HG02885 (cell line): ENCODE measurements at regions not wholly inside any gene's neighbourhood (a gene's known extent, or its start where the extent isn't known, plus 50 kb on each side); places are given as distances from the start of the nearest gene placed in this dataset.

Experiments used
- ATAC-seq: cut with Tn5 transposase; IDR thresholded peaks from one replicate; pipeline ENCODE4 v1.9.1; 2021; ENCODE audit warnings: mild to moderate bottlenecking; ENCODE audit not compliant: unreplicated experiment, poor library complexity

- no peak for ATAC-seq
These were observed 269.0 kb upstream of the CXXC4 start for GRCh38 chr4:104763554-104764222.

- ATAC-seq, result no peak
These were observed 272.0 kb upstream of the CXXC4 start for GRCh38 chr4:104766676-104767075.

- ATAC-seq, result peak; percentile 69
These were observed 278.2 kb upstream of the CXXC4 start for GRCh38 chr4:104772849-104773248.

- ATAC-seq, result no peak
These were observed 300.7 kb upstream of the CXXC4 start for GRCh38 chr4:104795264-104795939.

GRCh38 chr4:104811727-104812126 is 317.0 kb upstream of the CXXC4 start:
- ATAC-seq, result no peak

GRCh38 chr4:104815665-104816064 is 321.0 kb upstream of the CXXC4 start:
- peak; percentile 84 for ATAC-seq

- ATAC-seq, result peak; percentile 63
These were observed 323.9 kb upstream of the CXXC4 start for GRCh38 chr4:104818579-104818978.

- ATAC-seq, result no peak
These were observed 320.5 kb upstream of the TET2 start for GRCh38 chr4:104826171-104826570.

GRCh38 chr4:104829761-104830160 is 316.9 kb upstream of the TET2 start:
- no peak for ATAC-seq

- no peak for ATAC-seq
These were observed 298.0 kb upstream of the TET2 start for GRCh38 chr4:104848597-104849225.

- no peak for ATAC-seq
These were observed 287.0 kb upstream of the TET2 start for GRCh38 chr4:104859601-104860237.

GRCh38 chr4:104860238-104861123 is 286.2 kb upstream of the TET2 start:
- peak; percentile 86 for ATAC-seq

- ATAC-seq, result no peak
These were observed 279.9 kb upstream of the TET2 start for GRCh38 chr4:104866809-104867208.

GRCh38 chr4:104868533-104868932 is 278.1 kb upstream of the TET2 start:
- ATAC-seq, result peak; percentile 42

GRCh38 chr4:104868958-104869357 is 277.7 kb upstream of the TET2 start:
- ATAC-seq, result peak; percentile 94

GRCh38 chr4:104869831-104870230 is 276.8 kb upstream of the TET2 start:
- ATAC-seq, result no peak

GRCh38 chr4:104870495-104871233 is 276.0 kb upstream of the TET2 start:
- no peak for ATAC-seq

GRCh38 chr4:104878936-104879335 is 267.7 kb upstream of the TET2 start:
- ATAC-seq, result no peak

- ATAC-seq, result peak; percentile 73
These were observed 267.3 kb upstream of the TET2 start for GRCh38 chr4:104879367-104879766.
